Glomerular visceral epithelial cell (primary cell): ENCODE measurements at regions not wholly inside any gene's neighbourhood (a gene's known extent, or its start where the extent isn't known, plus 50 kb on each side); places are given as distances from the start of the nearest gene placed in this dataset.

Experiments
- DNase-seq: peaks from one replicate; pipeline ENCODE4 v3.0.0-alpha.2; 2016; ENCODE audit errors: extremely low spot score

GRCh38 chr1:29753771-29754572 lies 517.6 kb downstream of the PTPRU start:
- no peak for DNase-seq

- no peak for DNase-seq
Observed at GRCh38 chr1:29753244-29753643, 516.9 kb downstream of the PTPRU start.

- no peak for DNase-seq
Observed at GRCh38 chr1:29752141-29752540, 515.8 kb downstream of the PTPRU start.

- DNase-seq, result no peak
Observed at GRCh38 chr1:29749024-29749945, 513.0 kb downstream of the PTPRU start.

- DNase-seq, result no peak
Observed at GRCh38 chr1:29747196-29747595, 510.9 kb downstream of the PTPRU start.

GRCh38 chr1:29746076-29746665 lies 509.8 kb downstream of the PTPRU start:
- no peak for DNase-seq

GRCh38 chr1:29744684-29745490 lies 508.6 kb downstream of the PTPRU start:
- no peak for DNase-seq

- DNase-seq, result no peak
Observed at GRCh38 chr1:29743931-29744330, 507.6 kb downstream of the PTPRU start.

GRCh38 chr1:29743264-29743663 lies 506.9 kb downstream of the PTPRU start:
- no peak for DNase-seq

- no peak for DNase-seq
Observed at GRCh38 chr1:29739176-29739575, 502.9 kb downstream of the PTPRU start.

GRCh38 chr1:29736582-29737188 lies 500.4 kb downstream of the PTPRU start:
- DNase-seq, result peak; percentile 43

- DNase-seq, result no peak
Observed at GRCh38 chr1:29732453-29732852, 496.1 kb downstream of the PTPRU start.

GRCh38 chr1:29730623-29731022 lies 494.3 kb downstream of the PTPRU start:
- DNase-seq, result no peak

- DNase-seq, result no peak
Observed at GRCh38 chr1:29729281-29729680, 493.0 kb downstream of the PTPRU start.

- DNase-seq, result no peak
Observed at GRCh38 chr1:29728703-29729102, 492.4 kb downstream of the PTPRU start.

GRCh38 chr1:29725262-29725661 lies 488.9 kb downstream of the PTPRU start:
- DNase-seq, result no peak

GRCh38 chr1:29722598-29722997 lies 486.3 kb downstream of the PTPRU start:
- no peak for DNase-seq

- peak; percentile 81 for DNase-seq
Observed at GRCh38 chr1:29719253-29719652, 482.9 kb downstream of the PTPRU start.

- DNase-seq, result no peak
Observed at GRCh38 chr1:29718791-29719190, 482.5 kb downstream of the PTPRU start.

GRCh38 chr1:29716306-29716705 lies 480.0 kb downstream of the PTPRU start:
- peak; percentile 73 for DNase-seq

- no peak for DNase-seq
Observed at GRCh38 chr1:29713857-29714256, 477.5 kb downstream of the PTPRU start.
